ENCODE measurements at regions not wholly inside any gene's neighbourhood (a gene's known extent, or its start where the extent isn't known, plus 50 kb on each side); places are given as distances from the start of the nearest gene placed in this dataset.

- Histone ChIP-seq H4K20me1 (ENCODE audit: control insufficient read depth, extremely low read depth, insufficient read depth, low read length) (no peaks in the 10 kb centered on the region), H3K9me3 (ENCODE audit: control insufficient read depth, low read depth, low read length) (no peaks in the 10 kb centered on the region), H3K27ac (ENCODE audit: control insufficient read depth, insufficient read depth, low read length) (no peak overlapping the region), H3K27me3 (ENCODE audit: control insufficient read depth, extremely low read depth, insufficient read depth, low read length) (no peaks in the 10 kb centered on the region), H3K79me2 (ENCODE audit: control insufficient read depth, insufficient read depth, low read length) (no peaks in the 10 kb centered on the region), H3K4me3 (ENCODE audit: control insufficient read depth in 2 of 3, extremely low read depth in 1 of 3, insufficient read depth in 2 of 3, low read depth in 1 of 3, low read length in 3 of 3) (no peak overlapping the region), H3K4me2 (ENCODE audit: control insufficient read depth, extremely low read depth, insufficient read depth, low read depth, low read length) (no peak overlapping the region), H3K36me3 (ENCODE audit: control insufficient read depth in 2 of 2, extremely low read depth in 1 of 2, insufficient read depth in 2 of 2, low read length in 2 of 2) (no peaks in the 10 kb centered on the region), H2AFZ (ENCODE audit: control insufficient read depth, low read length) (no peak overlapping the region), H3K9me1 (ENCODE audit: control insufficient read depth, extremely low read depth, insufficient read depth, low read length) (no peaks in the 10 kb centered on the region), H3K4me1 (ENCODE audit: control insufficient read depth, extremely low read depth, insufficient read depth, low read length) (no peaks in the 10 kb centered on the region), H3K9ac (ENCODE audit: control insufficient read depth, extremely low read depth, insufficient read depth, low read length) (no peak overlapping the region)
- dilution Hi-C loops (cut with MboI; ENCODE audit: extremely low pct_ligation_motif_present, low sequenced_read_pairs) = no loop called here
- DNase-seq (ENCODE audit: low read depth, low spot score) (no peak), FAIRE-seq (no peak)
- TF ChIP-seq EZH2 (IDR thresholded peaks at IDR 0.05; ENCODE audit: low read length) (no peak), CTCF (optimal IDR thresholded peaks at IDR 0.05 in 1 of 3, IDR thresholded peaks at IDR 0.05 in 1 of 3, conservative IDR thresholded peaks at IDR 0.05 in 1 of 3; ENCODE audit: extremely low read depth in 1 of 3, insufficient read depth in 2 of 3, low read length in 3 of 3) (no peak)
These were observed 99.8 kb upstream of the SPATA31C2 start for GRCh38 chr9:88237991-88238571.

GRCh38 chr9:88237479-88237961 is 99.2 kb upstream of the SPATA31C2 start:
- no peaks in the 10 kb centered on the region for H3K79me2 ChIP-seq (ENCODE audit: control insufficient read depth, insufficient read depth, low read length)
- no peak overlapping the region for H3K4me2 ChIP-seq (ENCODE audit: control insufficient read depth, extremely low read depth, insufficient read depth, low read depth, low read length)
- no peaks in the 10 kb centered on the region for H3K9me3 ChIP-seq (ENCODE audit: control insufficient read depth, low read depth, low read length)
- no peaks in the 10 kb centered on the region for H3K9me1 ChIP-seq (ENCODE audit: control insufficient read depth, extremely low read depth, insufficient read depth, low read length)
- dilution Hi-C loops (cut with MboI; ENCODE audit: extremely low pct_ligation_motif_present, low sequenced_read_pairs) = no loop called here
- no peak overlapping the region for H3K4me3 ChIP-seq (ENCODE audit: control insufficient read depth in 2 of 3, extremely low read depth in 1 of 3, insufficient read depth in 2 of 3, low read depth in 1 of 3, low read length in 3 of 3)
- FAIRE-seq = no peak
- TF ChIP-seq EZH2 (IDR thresholded peaks at IDR 0.05; ENCODE audit: low read length) (no peak), CTCF (optimal IDR thresholded peaks at IDR 0.05 in 1 of 3, IDR thresholded peaks at IDR 0.05 in 1 of 3, conservative IDR thresholded peaks at IDR 0.05 in 1 of 3; ENCODE audit: extremely low read depth in 1 of 3, insufficient read depth in 2 of 3, low read length in 3 of 3) (no peak)
- H3K9ac ChIP-seq (ENCODE audit: control insufficient read depth, extremely low read depth, insufficient read depth, low read length) = no peak overlapping the region
- H3K27ac ChIP-seq (ENCODE audit: control insufficient read depth, insufficient read depth, low read length) = no peak overlapping the region
- no peaks in the 10 kb centered on the region for H3K27me3 ChIP-seq (ENCODE audit: control insufficient read depth, extremely low read depth, insufficient read depth, low read length)
- H2AFZ ChIP-seq (ENCODE audit: control insufficient read depth, low read length) = no peak overlapping the region
- no peaks in the 10 kb centered on the region for H3K4me1 ChIP-seq (ENCODE audit: control insufficient read depth, extremely low read depth, insufficient read depth, low read length)
- no peaks in the 10 kb centered on the region for H3K36me3 ChIP-seq (ENCODE audit: control insufficient read depth in 2 of 2, extremely low read depth in 1 of 2, insufficient read depth in 2 of 2, low read length in 2 of 2)
- DNase-seq (ENCODE audit: low read depth, low spot score) = no peak
- no peaks in the 10 kb centered on the region for H4K20me1 ChIP-seq (ENCODE audit: control insufficient read depth, extremely low read depth, insufficient read depth, low read length)

Measured in keratinocyte (primary cell).